GM21447 (cell line): ENCODE measurements at regions not wholly inside any gene's neighbourhood (a gene's known extent, or its start where the extent isn't known, plus 50 kb on each side); places are given as distances from the start of the nearest gene placed in this dataset.

ENCODE experiments used
- ATAC-seq: cut with Tn5 transposase; IDR thresholded peaks from one replicate; pipeline ENCODE4 v1.9.1; 2021; ENCODE audit not compliant: unreplicated experiment

GRCh38 chr10:107616463-107617410, 452.2 kb upstream of the SORCS1 start:
- no peak for ATAC-seq

DNA sequence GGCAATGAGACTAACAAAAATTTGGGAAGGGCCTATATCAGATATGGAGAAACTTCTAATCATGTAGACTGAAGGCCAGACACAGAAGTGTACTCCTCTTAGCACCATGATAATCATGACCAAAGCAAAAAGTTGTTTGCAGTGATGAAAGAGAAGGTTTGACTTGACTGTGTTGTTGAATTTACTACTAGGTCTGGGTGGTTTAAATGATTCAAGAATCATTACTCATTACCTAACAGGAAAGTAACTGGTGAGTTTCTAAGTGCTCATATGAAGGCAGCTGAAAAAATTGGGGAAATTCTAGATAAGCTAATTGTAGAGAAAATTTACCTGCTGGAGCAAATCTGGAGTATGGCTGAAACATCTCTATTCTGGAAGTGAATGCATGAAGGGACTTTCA, 451.5 kb upstream of the SORCS1 start:
- ATAC-seq: no peak

- no peak for ATAC-seq
Observed at GRCh38 chr10:107614939-107615685, 450.6 kb upstream of the SORCS1 start.

DNA sequence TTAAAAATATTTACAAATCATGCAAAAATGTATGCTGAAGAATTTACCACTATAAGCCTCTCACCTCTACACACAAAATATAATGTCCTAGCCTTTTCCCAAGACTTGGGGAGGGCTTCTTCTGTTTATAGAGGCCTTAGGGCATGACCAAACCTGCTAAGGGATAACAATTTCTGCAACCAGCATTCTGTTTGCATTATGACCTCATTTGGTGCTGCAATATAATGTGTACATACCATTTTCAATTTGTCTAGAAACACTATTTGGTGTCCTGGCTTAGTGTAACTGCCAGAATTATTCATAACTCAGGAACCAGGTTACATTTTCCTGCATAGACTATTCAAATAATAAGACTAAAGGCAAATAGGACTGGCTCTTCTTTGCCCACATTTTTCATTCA, 446.6 kb upstream of the SORCS1 start:
- no peak for ATAC-seq

- no peak for ATAC-seq
Observed at GRCh38 chr10:107589081-107589480, 424.6 kb upstream of the SORCS1 start.

DNA sequence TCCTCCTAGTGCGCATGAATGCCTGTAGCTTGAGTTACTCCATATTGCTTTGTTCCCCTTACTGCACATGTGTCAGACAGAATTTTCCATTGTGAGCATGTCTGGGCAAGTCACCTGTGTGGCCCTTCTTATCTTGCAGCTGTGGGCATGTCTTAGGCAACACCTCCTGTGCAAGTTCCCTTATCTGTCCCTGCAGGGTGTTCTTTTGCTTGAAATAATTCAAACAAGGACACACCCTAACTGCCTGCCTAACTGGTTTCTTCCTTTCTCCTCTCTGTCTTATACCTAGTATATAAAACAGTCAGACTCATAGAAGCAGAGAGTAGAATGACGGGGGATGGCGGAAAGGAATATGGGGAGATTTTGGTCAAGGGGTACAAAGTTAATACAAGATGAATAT, 421.1 kb upstream of the SORCS1 start:
- ATAC-seq: no peak

GRCh38 chr10:107583974-107584373, 419.5 kb upstream of the SORCS1 start:
- no peak for ATAC-seq

DNA sequence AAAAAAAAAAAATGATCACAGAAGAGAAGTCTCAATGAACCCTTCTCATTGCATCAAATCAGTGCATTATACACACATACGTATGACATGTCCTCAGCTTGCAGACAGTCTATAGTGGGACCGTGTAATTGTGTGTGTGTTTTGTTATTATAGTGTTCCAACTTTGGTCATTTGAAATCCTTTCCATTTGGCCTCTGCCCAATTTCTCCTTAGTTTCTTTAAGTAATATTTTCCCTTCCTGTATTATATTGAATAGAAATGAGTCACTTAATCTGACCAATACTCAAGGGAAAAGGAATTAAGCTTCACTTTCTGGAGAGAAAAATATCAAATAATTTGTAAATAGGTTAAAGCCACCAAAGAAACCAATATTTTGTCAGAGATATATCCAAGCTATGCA, 415.5 kb upstream of the SORCS1 start:
- ATAC-seq: no peak

DNA sequence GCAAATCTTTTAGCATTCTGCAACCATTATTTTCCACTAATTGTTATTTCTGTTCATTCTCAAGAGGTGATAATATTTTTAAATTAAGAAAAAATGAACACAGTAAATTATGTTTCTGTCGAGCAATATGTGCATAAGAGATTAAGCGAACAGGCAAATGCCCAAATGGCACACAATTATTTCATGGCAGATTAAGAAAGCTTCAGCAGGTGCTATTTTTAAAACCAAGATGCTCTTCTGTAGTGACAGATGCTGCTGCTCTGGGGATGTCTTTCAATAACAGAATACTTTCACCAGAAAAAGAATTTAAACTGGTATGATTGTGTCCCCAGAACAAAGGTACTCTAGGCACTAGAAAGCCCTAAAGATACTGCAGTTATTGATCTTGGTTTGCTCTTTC, 412.7 kb upstream of the SORCS1 start:
- no peak for ATAC-seq

GRCh38 chr10:107576746-107577145, 412.2 kb upstream of the SORCS1 start:
- ATAC-seq: no peak

DNA sequence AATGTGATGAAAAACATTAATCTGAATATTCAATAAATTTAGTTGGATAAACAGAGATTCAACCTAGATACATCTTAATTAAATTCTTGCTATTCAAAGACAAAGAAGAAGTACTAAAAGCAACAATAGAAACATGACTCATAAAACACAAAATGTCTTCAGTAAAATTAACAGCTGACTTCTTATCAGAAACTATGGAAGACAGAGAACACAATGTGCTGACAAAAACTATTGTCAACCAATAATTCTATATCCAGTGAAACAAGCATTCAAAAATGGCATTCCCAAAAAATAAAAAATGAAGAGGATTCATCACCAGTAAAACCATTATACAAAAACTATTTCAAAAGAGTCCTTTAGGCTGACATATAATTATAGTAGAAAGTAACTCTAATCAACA, 400.5 kb upstream of the SORCS1 start:
- ATAC-seq: no peak

DNA sequence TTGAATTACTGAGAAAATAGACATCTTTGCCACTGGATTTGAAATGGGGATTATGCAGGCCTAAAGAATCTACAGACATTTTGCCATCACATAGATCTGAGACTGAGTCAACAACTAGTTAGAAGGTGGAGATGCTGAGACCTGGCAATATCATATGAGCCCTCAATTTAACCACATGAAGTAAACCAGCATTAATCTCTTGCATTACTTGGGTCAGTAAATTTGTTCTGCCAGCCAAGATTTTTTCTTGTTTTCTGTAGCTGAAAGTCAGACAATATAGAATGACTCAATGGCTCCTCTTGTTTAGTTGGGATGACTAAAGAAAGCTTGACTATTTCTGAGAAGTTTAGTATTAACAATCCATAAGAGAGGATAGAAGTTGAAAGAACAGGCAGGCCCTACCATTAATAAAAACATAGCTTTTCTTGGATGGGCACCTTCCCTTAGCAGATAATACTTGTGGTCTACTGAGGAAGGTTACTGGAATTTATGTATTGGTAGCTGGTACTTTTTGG, 396.7 kb upstream of the SORCS1 start:
- ATAC-seq: no peak

DNA sequence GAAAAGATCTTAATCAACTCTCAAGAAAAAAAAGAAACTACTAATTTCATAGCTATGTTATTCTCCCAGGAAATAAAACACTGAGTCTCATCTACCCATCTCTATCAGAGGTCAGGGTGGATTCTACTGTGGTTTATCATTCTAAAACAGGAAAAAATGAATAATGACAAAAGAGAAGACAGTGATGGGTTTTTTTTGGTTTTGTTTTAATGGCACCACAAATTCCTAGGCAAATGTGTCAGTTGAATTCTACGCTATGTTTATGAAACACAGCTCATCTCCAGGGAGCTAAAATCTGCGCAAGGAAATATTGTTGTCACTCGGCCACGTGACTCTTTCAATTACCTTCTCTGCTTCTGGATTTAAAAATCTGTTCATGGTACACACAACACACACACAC, 393.4 kb upstream of the SORCS1 start:
- ATAC-seq: no peak

DNA sequence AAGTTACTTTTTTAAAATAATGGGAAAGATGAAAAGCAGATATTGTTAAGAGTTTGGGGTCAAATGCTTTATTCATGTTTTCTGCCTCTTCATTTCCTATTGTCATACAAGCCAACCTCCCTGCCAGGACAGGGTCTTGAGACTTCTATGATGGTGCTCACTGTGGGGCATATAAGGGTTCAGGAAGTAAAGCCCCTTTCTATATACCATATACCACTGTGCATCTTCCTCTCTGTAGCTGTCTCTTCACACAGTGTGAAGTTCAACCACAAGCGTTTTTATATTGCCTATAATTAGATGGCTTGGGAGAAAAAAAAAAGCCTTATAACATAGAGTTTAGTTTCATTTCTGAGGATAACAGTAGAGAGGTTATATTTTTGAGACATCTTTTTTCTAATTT, 389.8 kb upstream of the SORCS1 start:
- no peak for ATAC-seq

DNA sequence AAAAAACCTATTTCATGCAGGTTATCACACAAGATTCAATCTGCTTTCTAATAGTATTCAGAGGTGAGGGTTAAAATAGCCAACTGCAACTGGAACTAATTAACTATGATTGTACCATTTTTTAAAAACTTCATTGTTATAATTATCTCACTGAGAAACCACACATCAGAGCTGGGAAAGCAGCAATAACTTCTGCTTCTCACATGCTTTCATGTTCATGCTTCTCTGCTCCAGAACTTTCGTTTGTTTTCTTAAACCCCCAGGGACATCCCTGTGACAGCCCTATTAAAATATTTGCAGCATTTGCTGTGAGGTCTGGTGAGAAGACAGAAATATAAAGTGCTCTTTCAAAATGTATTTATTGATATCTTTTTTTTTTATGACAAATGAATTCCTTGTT, 389.0 kb upstream of the SORCS1 start:
- ATAC-seq: no peak

DNA sequence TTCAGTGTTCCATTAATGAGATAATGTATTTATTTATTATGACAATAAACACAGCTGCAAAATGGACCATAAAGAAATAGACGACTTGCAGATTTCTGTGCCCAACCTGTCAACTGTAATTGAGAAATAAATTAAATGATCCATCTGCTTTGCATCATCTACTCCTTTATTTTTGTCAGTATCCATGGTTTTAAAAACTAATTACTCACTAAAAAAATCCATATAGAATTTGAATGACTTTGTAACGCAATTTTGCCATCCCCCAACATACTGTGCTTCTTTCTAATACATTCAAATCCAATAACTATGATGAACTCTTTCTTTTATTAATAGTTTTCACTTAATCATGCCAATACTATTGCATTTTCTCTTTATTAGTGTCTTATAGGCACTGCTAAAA, 388.5 kb upstream of the SORCS1 start:
- ATAC-seq: no peak

DNA sequence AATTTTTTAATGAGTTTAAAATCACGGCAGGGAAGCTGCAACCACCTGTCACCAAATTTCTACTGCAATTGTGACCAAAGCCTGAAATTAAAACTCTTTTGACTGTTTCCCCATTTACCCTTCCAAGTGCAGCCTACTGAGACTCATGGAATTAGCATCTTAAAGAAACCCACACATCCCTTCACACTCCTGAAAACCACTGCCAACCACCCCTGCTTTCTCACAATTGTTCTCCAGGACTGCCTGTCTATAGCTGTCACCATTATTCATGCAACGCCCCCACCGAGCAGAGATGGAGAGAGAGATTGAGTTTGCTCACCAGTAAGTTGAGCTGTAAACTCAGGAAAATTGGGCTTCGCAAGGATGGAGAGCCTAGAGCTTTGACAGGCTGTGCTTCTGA, 383.8 kb upstream of the SORCS1 start:
- ATAC-seq: no peak

DNA sequence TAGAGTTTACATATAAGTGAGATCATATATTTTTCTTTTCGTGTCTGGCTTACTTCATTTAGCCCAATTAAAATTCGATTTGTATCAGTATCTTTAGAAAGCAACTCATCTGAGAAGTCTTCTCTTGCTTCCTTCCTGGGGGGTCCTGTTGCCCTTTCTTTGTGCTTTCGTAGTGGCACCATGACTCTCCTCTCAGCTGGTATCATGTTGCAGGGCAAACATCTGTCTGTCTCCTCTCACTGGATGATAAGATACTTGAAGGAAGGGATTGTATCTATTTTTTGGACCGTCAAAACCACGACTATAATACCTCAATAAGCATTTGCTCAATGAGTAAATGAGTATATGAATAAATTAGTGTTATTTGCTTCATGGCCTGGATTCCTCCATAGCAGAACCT, 382.5 kb upstream of the SORCS1 start:
- ATAC-seq: no peak

DNA sequence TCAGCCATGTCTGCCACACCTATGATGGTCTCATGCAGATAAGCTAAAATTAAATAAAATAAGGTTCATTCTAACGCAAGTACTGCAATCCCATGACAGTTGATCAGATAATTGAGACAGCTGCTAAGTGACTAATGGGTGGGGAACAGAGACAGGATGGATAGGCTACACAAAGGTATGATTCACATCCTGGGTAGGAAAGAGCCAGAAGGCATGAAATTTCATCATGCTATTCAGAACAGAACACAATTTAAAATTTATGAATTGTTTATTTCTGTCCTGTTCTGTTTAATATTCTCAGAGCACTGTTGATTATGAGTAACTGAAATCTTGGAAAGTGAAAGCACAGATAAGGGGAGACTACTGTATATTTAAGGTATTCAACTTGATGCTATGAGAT, 381.8 kb upstream of the SORCS1 start:
- ATAC-seq: no peak

GRCh38 chr10:107545717-107546116, 381.2 kb upstream of the SORCS1 start:
- no peak for ATAC-seq

DNA sequence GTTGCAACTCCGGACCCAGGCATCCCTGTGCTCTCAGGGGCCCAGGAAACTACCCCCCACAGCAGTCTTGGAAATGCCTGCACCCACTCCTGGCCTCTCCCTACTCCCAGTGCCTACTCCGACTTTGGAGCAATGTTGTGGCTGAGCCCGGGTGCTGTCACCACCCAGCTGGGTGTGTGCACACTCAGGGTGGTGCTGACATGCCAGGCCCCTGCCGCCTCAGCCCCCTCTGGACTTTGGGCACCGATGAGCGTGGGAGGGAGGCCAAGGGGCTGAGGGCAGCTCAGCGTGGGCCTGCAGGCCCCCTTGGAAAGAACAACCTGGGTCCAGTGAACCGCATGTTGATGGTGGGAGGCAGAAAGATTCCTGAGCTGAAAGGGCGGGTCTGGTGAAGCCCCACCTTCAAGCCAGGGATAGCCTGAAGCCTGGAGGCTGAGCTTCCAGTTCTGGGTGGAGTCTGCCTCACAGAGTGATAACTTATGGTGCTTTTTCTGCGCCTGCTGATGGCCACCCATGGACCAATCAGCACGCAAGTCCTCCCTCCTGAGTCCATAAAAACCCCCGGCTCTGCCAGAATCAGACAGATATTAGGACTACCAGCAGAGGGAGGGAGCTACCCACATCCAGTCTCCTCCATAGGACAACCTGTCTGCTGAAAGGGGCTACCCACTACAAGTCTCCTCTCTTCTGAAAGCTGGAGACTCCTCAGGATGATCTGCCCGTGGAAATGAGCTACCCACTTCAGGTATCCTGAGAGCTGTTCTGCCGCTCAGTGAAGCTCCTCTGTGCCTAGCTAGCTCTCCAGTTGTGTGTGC, 380.4 kb upstream of the SORCS1 start:
- ATAC-seq: no peak
